HEK293T (cell line): ENCODE measurements at regions not wholly inside any gene's neighbourhood (a gene's known extent, or its start where the extent isn't known, plus 50 kb on each side); places are given as distances from the start of the nearest gene placed in this dataset.

Source experiments
- BHLHE40 ChIP-seq: fragments of 450-650 bp; IDR thresholded peaks from 2 replicates; pipeline ENCODE4 v1.6.1; 2016; ENCODE audit warnings: mild to moderate bottlenecking, moderate library complexity, borderline replicate concordance
- CTBP1 ChIP-seq: fragments of 450-650 bp; IDR thresholded peaks from 2 replicates; pipeline ENCODE4 v1.6.1; 2016; ENCODE audit warnings: borderline replicate concordance
- FOXA1 ChIP-seq: fragments of 450-650 bp; IDR thresholded peaks from 2 replicates; pipeline ENCODE4 v1.6.1; 2016; ENCODE audit warnings: mild to moderate bottlenecking
- FOXK2 ChIP-seq: fragments of 450-650 bp; IDR thresholded peaks from 2 replicates; pipeline ENCODE4 v1.6.1; 2016; ENCODE audit warnings: mild to moderate bottlenecking
- FOXM1 ChIP-seq: fragments of 450-650 bp; IDR thresholded peaks from 2 replicates; pipeline ENCODE4 v1.6.1; 2017; ENCODE audit warnings: mild to moderate bottlenecking, borderline replicate concordance
- HDGF ChIP-seq: fragments of 450-650 bp; IDR thresholded peaks from 2 replicates; pipeline ENCODE4 v1.6.1; 2017; ENCODE audit warnings: antibody characterized with exemption, borderline replicate concordance
- LEF1 ChIP-seq: fragments of 450-650 bp; IDR thresholded peaks from 2 replicates; pipeline ENCODE4 v1.6.1; 2017; ENCODE audit warnings: mild to moderate bottlenecking, borderline replicate concordance
- SP1 ChIP-seq: fragments of 450-650 bp; IDR thresholded peaks from 2 replicates; pipeline ENCODE4 v1.6.1; 2017
- SUZ12 ChIP-seq: fragments of 450-650 bp; IDR thresholded peaks from 2 replicates; pipeline ENCODE4 v1.6.1; 2016; ENCODE audit warnings: mild to moderate bottlenecking
- TARDBP ChIP-seq: fragments of 450-650 bp; IDR thresholded peaks from 2 replicates; pipeline ENCODE4 v1.6.1; 2016
- ZNF384 ChIP-seq: fragments of 450-650 bp; IDR thresholded peaks from 2 replicates; pipeline ENCODE4 v1.6.1; 2016

- TF ChIP-seq FOXA1 (no peak), LEF1 (no peak), ZNF384 (no peak), SP1 (no peak), SUZ12 (no peak), CTBP1 (no peak), BHLHE40 (no peak), FOXK2 (no peak), HDGF (no peak), FOXM1 (no peak), TARDBP (no peak)
Observed at GRCh38 chr20:22373164-22373895, 211.0 kb downstream of the FOXA2 start.
